SK-N-SH (cell line): ENCODE measurements at regions not wholly inside any gene's neighbourhood (a gene's known extent, or its start where the extent isn't known, plus 50 kb on each side); places are given as distances from the start of the nearest gene placed in this dataset.

ENCODE experiments used
- CTCF ChIA-PET: fragments of 300-600, 350-600 bp; formaldehyde crosslinking; extraction: SDS; loops from one replicate; lab custom pipeline; 2021; lab: Yijun Ruan, JAX
- POLR2A ChIA-PET: fragments of 350-600 bp; sonication (Branson Sonifier 250); formaldehyde crosslinking; extraction: SDS; loops from one replicate; lab custom pipeline; 2020; ENCODE audit warnings: antibody characterized with exemption, inconsistent platforms; lab: Yijun Ruan, JAX
- DNase-seq: peaks from one replicate; pipeline ENCODE4 v3.0.0; 2012
- H2AFZ ChIP-seq: fragments of 200-600 bp; sonication (generic); 2 replicates; pipeline ENCODE4 v1.8.1; 2016; ENCODE audit warnings: antibody characterized with exemption, mild to moderate bottlenecking, low read depth
- H3F3A ChIP-seq: fragments of 200-600 bp; sonication (generic); replicated peaks from 2 replicates; pipeline ENCODE3; 2016; ENCODE audit warnings: antibody characterized with exemption, mild to moderate bottlenecking; ENCODE audit not compliant: insufficient read depth
- H3K27ac ChIP-seq, 2 experiments: fragments of 200-500 bp in 1 of 2; fragments of 200-600 bp in 1 of 2; sonication (Bioruptor generic) in 1 of 2; sonication (generic), shearing (Covaris generic) in 1 of 2; 2 replicates each; pipeline versions ENCODE4 v1.5.1 to v1.6.1; 2014 to 2016; ENCODE audit warnings: low read depth in 2 of 2, inconsistent platforms in 1 of 2, low read length in 1 of 2, mild to moderate bottlenecking in 1 of 2, mixed read lengths in 1 of 2
- H3K27me3 ChIP-seq: fragments of 200-600 bp; sonication (generic), shearing (Covaris generic); 2 replicates; pipeline ENCODE4 v1.6.1; 2016; ENCODE audit warnings: mixed run types; ENCODE audit not compliant: insufficient read depth
- H3K36me3 ChIP-seq, 2 experiments: fragments of 200-500 bp in 1 of 2; fragments of 200-600 bp in 1 of 2; sonication (Bioruptor generic) in 1 of 2; sonication (generic) in 1 of 2; replicated peaks in 1 of 2; 2 replicates each; pipeline versions ENCODE3 to v1.5.1; 2014 to 2016; ENCODE audit warnings: low read length in 1 of 2, mild to moderate bottlenecking in 1 of 2; ENCODE audit not compliant: insufficient read depth in 2 of 2, control insufficient read depth in 1 of 2
- H3K4me1 ChIP-seq, 2 experiments: fragments of 200-500 bp in 1 of 2; fragments of 200-600 bp in 1 of 2; sonication (Bioruptor generic) in 1 of 2; sonication (generic), shearing (Covaris generic) in 1 of 2; 2 replicates each; pipeline versions ENCODE4 v1.5.1 to v1.6.1; 2014 to 2016; ENCODE audit warnings: low read depth in 1 of 2, low read length in 1 of 2, mixed run types in 1 of 2; ENCODE audit not compliant: insufficient read depth in 2 of 2, control insufficient read depth in 1 of 2
- H3K4me2 ChIP-seq: fragments of 200-600 bp; sonication (generic), shearing (Covaris generic); 2 replicates; pipeline ENCODE4 v1.6.1; 2017; ENCODE audit warnings: mixed run types
- H3K4me3 ChIP-seq, 2 experiments: fragments of 200-500 bp in 1 of 2; fragments of 200-600 bp in 1 of 2; sonication (Bioruptor generic) in 1 of 2; sonication (generic), shearing (Covaris generic) in 1 of 2; 2 replicates each; pipeline versions ENCODE4 v1.5.1 to v1.8.1; 2014 to 2016; ENCODE audit warnings: low read depth in 2 of 2, inconsistent platforms in 1 of 2, low read length in 1 of 2, mild to moderate bottlenecking in 1 of 2, mixed read lengths in 1 of 2, moderate library complexity in 1 of 2
- H3K79me2 ChIP-seq: fragments of 200-600 bp; sonication (generic); 2 replicates; pipeline ENCODE4 v1.8.1; 2017; ENCODE audit warnings: mild to moderate bottlenecking; ENCODE audit not compliant: insufficient read depth
- H3K9ac ChIP-seq: fragments of 200-600 bp; sonication (generic); 2 replicates; pipeline ENCODE4 v1.6.1; 2017; ENCODE audit warnings: mixed run types
- H3K9me2 ChIP-seq: fragments of 200-600 bp; sonication (generic); 2 replicates; pipeline ENCODE4 v1.6.1; 2017; ENCODE audit warnings: mixed run types
- H3K9me3 ChIP-seq: fragments of 200-600 bp; sonication (generic); 2 replicates; pipeline ENCODE4 v1.6.1; 2017; ENCODE audit warnings: mixed run types, mild to moderate bottlenecking, moderate library complexity
- H4K20me1 ChIP-seq: fragments of 200-600 bp; sonication (generic); 2 replicates; pipeline ENCODE4 v1.6.1; 2017; ENCODE audit warnings: mild to moderate bottlenecking, mixed run types; ENCODE audit not compliant: insufficient read depth
- CHD2 ChIP-seq: fragments of 150-350 bp; IDR thresholded peaks from 2 replicates; pipeline ENCODE4 v1.6.1; 2018; ENCODE audit warnings: low read length; ENCODE audit not compliant: partially characterized antibody
- ELF1 ChIP-seq: IDR thresholded peaks from 2 replicates; pipeline ENCODE4 v1.4.0; 2012
- EZH2phosphoT487 ChIP-seq: fragments of 200-600 bp; sonication (generic); IDR thresholded peaks from 2 replicates; pipeline ENCODE4 v1.6.1; 2017; ENCODE audit warnings: low read depth, mixed run types, mild to moderate bottlenecking, antibody characterized with exemption, moderate library complexity, borderline replicate concordance
- GABPA ChIP-seq: IDR thresholded peaks from 2 replicates; pipeline ENCODE4 v1.4.0; 2012; ENCODE audit warnings: low read depth, mild to moderate bottlenecking
- GATA2 ChIP-seq: sonication (generic); formaldehyde crosslinking; IDR thresholded peaks from 2 replicates; pipeline ENCODE4 v1.5.0; 2020; ENCODE audit warnings: mild to moderate bottlenecking, missing genetic modification reagents
- IRF3 ChIP-seq: fragments of 150-350 bp; IDR thresholded peaks from 2 replicates; pipeline ENCODE4 v1.6.1; 2016; ENCODE audit warnings: mild to moderate bottlenecking, low read depth, low read length
- MAX ChIP-seq: IDR thresholded peaks from 2 replicates; pipeline ENCODE4 v1.4.0; 2012; ENCODE audit warnings: low read depth
- MEF2A ChIP-seq: IDR thresholded peaks from 2 replicates; pipeline ENCODE4 v1.4.0; 2012; ENCODE audit warnings: low read depth, borderline replicate concordance
- MXI1 ChIP-seq: IDR thresholded peaks from 2 replicates; pipeline ENCODE4 v1.6.1; 2012; ENCODE audit warnings: mild to moderate bottlenecking, low read depth, low read length, improper control_type of control experiment
- PBX3 ChIP-seq: IDR thresholded peaks from 2 replicates; pipeline ENCODE4; 2012
- POLR2AphosphoS5 ChIP-seq: IDR thresholded peaks from 2 replicates; pipeline ENCODE4 v1.6.1; 2012; ENCODE audit warnings: low read depth, low read length
- RAD21 ChIP-seq: IDR thresholded peaks from 2 replicates; pipeline ENCODE4 v1.6.1; 2012; ENCODE audit warnings: mild to moderate bottlenecking, low read length
- RCOR1 ChIP-seq: fragments of 150-350 bp; IDR thresholded peaks from 2 replicates; pipeline ENCODE4 v1.6.1; 2017; ENCODE audit warnings: antibody characterized with exemption, low read length
- RXRA ChIP-seq: IDR thresholded peaks from 2 replicates; pipeline ENCODE4 v1.4.0; 2012; ENCODE audit warnings: low read depth, mild to moderate bottlenecking, borderline replicate concordance
- SMC3 ChIP-seq: IDR thresholded peaks from 2 replicates; pipeline ENCODE4 v1.6.1; 2012; ENCODE audit warnings: low read depth, low read length, improper control_type of control experiment
- TAF1 ChIP-seq: IDR thresholded peaks from 2 replicates; pipeline ENCODE4 v1.6.1; 2012; ENCODE audit warnings: low read depth, mild to moderate bottlenecking, low read length, moderate library complexity, borderline replicate concordance
- TCF12 ChIP-seq: IDR thresholded peaks from 2 replicates; pipeline ENCODE4 v1.4.0; 2012
- USF1 ChIP-seq: IDR thresholded peaks from 2 replicates; pipeline ENCODE4 v1.4.0; 2012; ENCODE audit warnings: low read depth, borderline replicate concordance
- USF2 ChIP-seq: fragments of 150-350 bp; IDR thresholded peaks from 2 replicates; pipeline ENCODE4 v1.6.1; 2017; ENCODE audit warnings: antibody characterized with exemption, low read length, low read depth, borderline replicate concordance
- YY1 ChIP-seq: IDR thresholded peaks from 2 replicates; pipeline ENCODE4 v1.4.0; 2012; ENCODE audit warnings: low read depth, mild to moderate bottlenecking
- ZBTB33 ChIP-seq: IDR thresholded peaks from 2 replicates; pipeline ENCODE4 v1.4.0; 2012; ENCODE audit warnings: low read depth, borderline replicate concordance
- WGBS: methylation state at CpG from one replicate; pipeline ENCODE4 v1.1.6; 2017; ENCODE audit warnings: low lambda C conversion rate; 5-methylcytosine and 5-hydroxymethylcytosine counted together

GRCh38 chr6:76940191-76940590 lies 523.1 kb downstream of the HTR1B start:
- no peak overlapping the region for H3K9ac ChIP-seq
- no peak overlapping the region for H3K4me2 ChIP-seq
- H3K4me1 ChIP-seq: no peaks in the 10 kb centered on the region
- no peaks in the 10 kb centered on the region for H3K9me3 ChIP-seq
- H3F3A ChIP-seq: no peaks in the 10 kb centered on the region
- CTCF ChIA-PET: no interaction called here
- TF ChIP-seq RCOR1: no peak
- no peak for TF ChIP-seq ZBTB33
- TF ChIP-seq PBX3: no peak
- no peak for TF ChIP-seq GABPA
- no peak for TF ChIP-seq SMC3
- no peak for TF ChIP-seq TCF12
- no peak for TF ChIP-seq ELF1
- no peak for TF ChIP-seq RXRA
- no peak for TF ChIP-seq EZH2phosphoT487
- no peak for TF ChIP-seq RAD21
- H3K36me3 ChIP-seq: no peaks in the 10 kb centered on the region
- 11% methylated on average over 1 of the region's 1 CpG for WGBS
- H3K27ac ChIP-seq: no peak overlapping the region
- no peak for DNase-seq
- no peak overlapping the region for H3K4me3 ChIP-seq
- no peaks in the 10 kb centered on the region for H3K79me2 ChIP-seq
- no peak overlapping the region for H2AFZ ChIP-seq
- no peaks in the 10 kb centered on the region for H3K9me2 ChIP-seq
- H3K27me3 ChIP-seq: no peaks in the 10 kb centered on the region
- POLR2A ChIA-PET: no interaction called here
- H4K20me1 ChIP-seq: no peaks in the 10 kb centered on the region

- CTCF ChIA-PET: no interaction called here
- Histone ChIP-seq H3F3A (peaks cover 2% of the 10 kb centered on the region), H2AFZ (no peak overlapping the region), H3K4me2 (no peak overlapping the region), H3K9me2 (no peaks in the 10 kb centered on the region), H3K9me3 (no peaks in the 10 kb centered on the region), H3K4me3 (no peak overlapping the region), H4K20me1 (no peaks in the 10 kb centered on the region), H3K4me1 (no peaks in the 10 kb centered on the region), H3K79me2 (no peaks in the 10 kb centered on the region), H3K9ac (no peak overlapping the region), H3K27me3 (no peaks in the 10 kb centered on the region), H3K36me3 (no peaks in the 10 kb centered on the region), H3K27ac (no peak overlapping the region)
- POLR2A ChIA-PET: no interaction called here
- WGBS: 17% methylated on average over 2 of the region's 2 CpGs
- no peak for DNase-seq
- TF ChIP-seq MEF2A: no peak
- TF ChIP-seq RXRA: no peak
- no peak for TF ChIP-seq TCF12
- TF ChIP-seq ZBTB33: no peak
- no peak for TF ChIP-seq GATA2 (CRISPR knock-in tag)
- TF ChIP-seq RAD21: no peak
- TF ChIP-seq YY1: no peak
- no peak for TF ChIP-seq USF2
- no peak for TF ChIP-seq CHD2
- no peak for TF ChIP-seq USF1
- no peak for TF ChIP-seq IRF3
- no peak for TF ChIP-seq RCOR1
- no peak for TF ChIP-seq ELF1
- no peak for TF ChIP-seq MAX
- no peak for TF ChIP-seq POLR2AphosphoS5
- no peak for TF ChIP-seq MXI1
- no peak for TF ChIP-seq EZH2phosphoT487
- no peak for TF ChIP-seq TAF1
These were observed 548.6 kb downstream of the HTR1B start for GRCh38 chr6:76914737-76915136.
